ENCODE measurements at regions not wholly inside any gene's neighbourhood (a gene's known extent, or its start where the extent isn't known, plus 50 kb on each side); places are given as distances from the start of the nearest gene placed in this dataset.

GRCh38 chr2:121147766-121148165 lies 137.2 kb downstream of the TFCP2L1 start:
- TF ChIP-seq POLR2AphosphoS5 (IDR thresholded peaks at IDR 0.05; ENCODE audit: low read depth, low read length) (no peak), TAF1 (IDR thresholded peaks at IDR 0.05; ENCODE audit: borderline replicate concordance, insufficient read depth, low read length) (no peak)
- TF ChIP-seq, protein P1, sequence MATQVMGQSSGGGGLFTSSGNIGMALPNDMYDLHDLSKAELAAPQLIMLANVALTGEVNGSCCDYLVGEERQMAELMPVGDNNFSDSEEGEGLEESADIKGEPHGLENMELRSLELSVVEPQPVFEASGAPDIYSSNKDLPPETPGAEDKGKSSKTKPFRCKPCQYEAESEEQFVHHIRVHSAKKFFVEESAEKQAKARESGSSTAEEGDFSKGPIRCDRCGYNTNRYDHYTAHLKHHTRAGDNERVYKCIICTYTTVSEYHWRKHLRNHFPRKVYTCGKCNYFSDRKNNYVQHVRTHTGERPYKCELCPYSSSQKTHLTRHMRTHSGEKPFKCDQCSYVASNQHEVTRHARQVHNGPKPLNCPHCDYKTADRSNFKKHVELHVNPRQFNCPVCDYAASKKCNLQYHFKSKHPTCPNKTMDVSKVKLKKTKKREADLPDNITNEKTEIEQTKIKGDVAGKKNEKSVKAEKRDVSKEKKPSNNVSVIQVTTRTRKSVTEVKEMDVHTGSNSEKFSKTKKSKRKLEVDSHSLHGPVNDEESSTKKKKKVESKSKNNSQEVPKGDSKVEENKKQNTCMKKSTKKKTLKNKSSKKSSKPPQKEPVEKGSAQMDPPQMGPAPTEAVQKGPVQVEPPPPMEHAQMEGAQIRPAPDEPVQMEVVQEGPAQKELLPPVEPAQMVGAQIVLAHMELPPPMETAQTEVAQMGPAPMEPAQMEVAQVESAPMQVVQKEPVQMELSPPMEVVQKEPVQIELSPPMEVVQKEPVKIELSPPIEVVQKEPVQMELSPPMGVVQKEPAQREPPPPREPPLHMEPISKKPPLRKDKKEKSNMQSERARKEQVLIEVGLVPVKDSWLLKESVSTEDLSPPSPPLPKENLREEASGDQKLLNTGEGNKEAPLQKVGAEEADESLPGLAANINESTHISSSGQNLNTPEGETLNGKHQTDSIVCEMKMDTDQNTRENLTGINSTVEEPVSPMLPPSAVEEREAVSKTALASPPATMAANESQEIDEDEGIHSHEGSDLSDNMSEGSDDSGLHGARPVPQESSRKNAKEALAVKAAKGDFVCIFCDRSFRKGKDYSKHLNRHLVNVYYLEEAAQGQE (IDR thresholded peaks at IDR 0.05; ENCODE audit: insufficient read depth in 1 of 2, low read depth in 2 of 2, low read length in 2 of 2), result no peak
